Panc1 (cell line): ENCODE measurements at regions not wholly inside any gene's neighbourhood (a gene's known extent, or its start where the extent isn't known, plus 50 kb on each side); places are given as distances from the start of the nearest gene placed in this dataset.

Experiments used
- ATAC-seq: fragments of 200-7000 bp; cut with Tn5 transposase; 2 replicates; pipeline ENCODE4 v1.9.1; 2020; ENCODE audit warnings: mild to moderate bottlenecking, moderate library complexity
- BruUV-seq: library from RNA; stranded (reverse); fragments of 400-500 nt; replicated peaks from 2 replicates; lab custom pipeline; 2021; lab: Mats Ljungman, UMichigan
- CTCF ChIA-PET: fragments of 300-600 bp; sonication (Branson Sonifier 250); formaldehyde crosslinking; loops from one replicate; lab custom pipeline; 2022; ENCODE audit warnings: antibody characterized with exemption; lab: Charles Lee
- POLR2A ChIA-PET: fragments of 300-600 bp; sonication (Branson Sonifier 250); formaldehyde crosslinking; loops from one replicate; lab custom pipeline; 2022; ENCODE audit warnings: antibody characterized with exemption; lab: Charles Lee
- DNase-seq: peaks from one replicate; pipeline ENCODE4 v3.0.0-alpha.2; 2010; ENCODE audit warnings: low read depth, low spot score
- H3K27ac ChIP-seq: 2 replicates; pipeline ENCODE4 v1.5.1; 2011; ENCODE audit warnings: mild to moderate bottlenecking, low read length, inconsistent platforms
- H3K27me3 ChIP-seq: fragments of 200-500 bp; sonication (Bioruptor generic); 2 replicates; pipeline ENCODE4 v1.6.0; 2014; ENCODE audit warnings: low read length, inconsistent platforms; ENCODE audit not compliant: control insufficient read depth, insufficient read depth
- H3K36me3 ChIP-seq: fragments of 200-500 bp; sonication (Bioruptor generic); 2 replicates; pipeline ENCODE4 v1.5.1; 2014; ENCODE audit warnings: inconsistent platforms, mild to moderate bottlenecking, low read length, moderate library complexity; ENCODE audit not compliant: control insufficient read depth, insufficient read depth
- H3K4me1 ChIP-seq: 2 replicates; pipeline ENCODE4 v1.5.1; 2011; ENCODE audit warnings: inconsistent platforms, mild to moderate bottlenecking, low read length, moderate library complexity; ENCODE audit not compliant: control insufficient read depth, insufficient read depth
- H3K4me3 ChIP-seq, 2 experiments: 2 replicates each; pipeline ENCODE4 v1.5.1; 2011 to 2012; ENCODE audit warnings: low read depth in 2 of 2, low read length in 2 of 2, mild to moderate bottlenecking in 2 of 2, inconsistent platforms in 1 of 2, moderate library complexity in 1 of 2
- H3K9me3 ChIP-seq: fragments of 200-500 bp; sonication (Bioruptor generic); 2 replicates; pipeline ENCODE4 v1.5.1; 2014; ENCODE audit warnings: low read depth, mild to moderate bottlenecking, inconsistent platforms, low read length, moderate library complexity; ENCODE audit not compliant: control insufficient read depth, insufficient read depth
- POLR2AphosphoS5 ChIP-seq: IDR thresholded peaks from 2 replicates; pipeline ENCODE4 v1.6.1; 2012; ENCODE audit warnings: mild to moderate bottlenecking, low read depth, low read length, moderate library complexity
- SIN3A ChIP-seq: IDR thresholded peaks from 2 replicates; pipeline ENCODE4 v1.6.1; 2012; ENCODE audit warnings: low read depth, mild to moderate bottlenecking, low read length, moderate library complexity, borderline replicate concordance; ENCODE audit not compliant: insufficient read depth
- TCF7L2 ChIP-seq: IDR thresholded peaks from 2 replicates; pipeline ENCODE4 v1.6.1; 2011; ENCODE audit warnings: mild to moderate bottlenecking, low read depth, low read length, inconsistent platforms
- in situ Hi-C: cut with HindIII; loops from 2 replicates; pipeline ENCODE4 v1.10.0; 2016; ENCODE audit warnings: low sequenced_read_pairs, low pct_unique_long_range_greater_than_20kb
- intact Hi-C: fragments of 100-400 bp; cut with micrococcal nuclease; formaldehyde crosslinking; loops from one replicate; pipeline ENCODE4 v1.10.0; 2022; ENCODE audit not compliant: unreplicated experiment
- TF ChIP-seq, protein P1 (sequence below): fragments of 450-650 bp; IDR thresholded peaks from 2 replicates; pipeline ENCODE4 v1.5.1; 2017; ENCODE audit warnings: mild to moderate bottlenecking
- TF ChIP-seq, protein P2 (sequence below), 2 experiments: IDR thresholded peaks; 2 replicates each; pipeline ENCODE4 v1.6.1; 2011 to 2012; ENCODE audit warnings: low read depth in 2 of 2, control low read depth in 1 of 2, low read length in 1 of 2, mild to moderate bottlenecking in 1 of 2, moderate library complexity in 1 of 2; ENCODE audit not compliant: insufficient read depth in 1 of 2

DNA sequence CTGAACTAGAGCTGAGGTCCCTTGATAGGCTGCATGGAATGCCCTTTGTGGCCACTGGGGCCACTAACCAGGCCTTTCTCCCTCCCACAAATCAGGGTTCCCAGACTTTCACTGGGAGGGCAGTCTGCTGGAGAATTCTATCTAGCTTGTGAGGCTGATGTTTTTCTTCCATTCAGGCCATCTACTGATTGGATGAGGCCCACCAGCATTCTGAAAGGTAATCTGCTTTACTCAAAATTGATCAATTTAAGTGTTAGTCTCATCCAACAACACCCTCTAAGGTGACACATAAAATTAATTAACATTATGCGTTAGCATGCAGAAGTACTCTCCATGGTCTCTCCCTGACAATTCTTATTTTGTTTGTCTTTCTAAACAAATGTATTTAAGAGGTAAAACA is 80.5 kb downstream of the RTP4 start:
- no TSS peak for BruUV-seq
- in situ Hi-C loops: no loop called here
- POLR2A ChIA-PET: no interaction called here
- H3K36me3 ChIP-seq: no peaks in the 10 kb centered on the region
- TF ChIP-seq POLR2AphosphoS5 (no peak), SIN3A (no peak)
- DNase-seq (no peak), ATAC-seq (no peak)
- intact Hi-C loops: no loop called here
- no peaks in the 10 kb centered on the region; the same call in 1 of the 2 replicates for H3K9me3 ChIP-seq
- no peaks in the 10 kb centered on the region for H3K4me1 ChIP-seq
- CTCF ChIA-PET: interaction anchor here (0.6 kb wide), 1 partner anchor 1426 kb away, joined by 3 read pairs; no protein-coding TSS in a partner anchor
- H3K27me3 ChIP-seq: no peaks in the 10 kb centered on the region
- H3K4me3 ChIP-seq: no peak overlapping the region
- H3K27ac ChIP-seq: no peak overlapping the region

DNA sequence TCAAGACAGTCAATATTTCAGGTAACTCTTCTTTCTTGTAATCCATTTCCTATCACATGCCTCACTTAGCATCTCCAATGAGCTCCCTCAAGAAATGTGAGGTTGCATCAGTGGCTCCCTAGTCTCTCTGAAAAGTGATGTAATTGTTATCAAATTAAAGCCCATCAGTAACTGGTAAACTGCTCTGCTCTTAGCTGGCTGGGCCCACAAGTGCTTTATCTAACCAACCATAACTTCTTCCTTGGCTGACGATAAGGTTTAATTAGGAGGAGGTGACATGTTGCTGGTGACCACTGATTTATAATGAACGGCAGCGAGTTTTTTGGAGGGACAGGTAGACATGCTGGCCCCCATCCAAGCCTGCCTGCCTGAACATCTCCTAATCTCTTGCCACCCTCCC is 79.6 kb downstream of the RTP4 start:
- DNase-seq: no peak
- in situ Hi-C loops: no loop called here

More for the DNA sequence above, 79.6 kb downstream of the RTP4 start:
- no peak overlapping the region for H3K4me3 ChIP-seq
- BruUV-seq: no TSS peak
- H3K9me3 ChIP-seq: no peaks in the 10 kb centered on the region; the same call in 1 of the 2 replicates
- ATAC-seq: no peak
- ChIA-PET POLR2A (no interaction called here), CTCF (no interaction called here)
- no peak overlapping the region for H3K27ac ChIP-seq
- H3K27me3 ChIP-seq: no peaks in the 10 kb centered on the region
- intact Hi-C loops: no loop called here
- H3K4me1 ChIP-seq: no peaks in the 10 kb centered on the region
- no peaks in the 10 kb centered on the region for H3K36me3 ChIP-seq
- TF ChIP-seq POLR2AphosphoS5 (no peak), SIN3A (no peak), TCF7L2 (no peak)
- TF ChIP-seq, protein P1, sequence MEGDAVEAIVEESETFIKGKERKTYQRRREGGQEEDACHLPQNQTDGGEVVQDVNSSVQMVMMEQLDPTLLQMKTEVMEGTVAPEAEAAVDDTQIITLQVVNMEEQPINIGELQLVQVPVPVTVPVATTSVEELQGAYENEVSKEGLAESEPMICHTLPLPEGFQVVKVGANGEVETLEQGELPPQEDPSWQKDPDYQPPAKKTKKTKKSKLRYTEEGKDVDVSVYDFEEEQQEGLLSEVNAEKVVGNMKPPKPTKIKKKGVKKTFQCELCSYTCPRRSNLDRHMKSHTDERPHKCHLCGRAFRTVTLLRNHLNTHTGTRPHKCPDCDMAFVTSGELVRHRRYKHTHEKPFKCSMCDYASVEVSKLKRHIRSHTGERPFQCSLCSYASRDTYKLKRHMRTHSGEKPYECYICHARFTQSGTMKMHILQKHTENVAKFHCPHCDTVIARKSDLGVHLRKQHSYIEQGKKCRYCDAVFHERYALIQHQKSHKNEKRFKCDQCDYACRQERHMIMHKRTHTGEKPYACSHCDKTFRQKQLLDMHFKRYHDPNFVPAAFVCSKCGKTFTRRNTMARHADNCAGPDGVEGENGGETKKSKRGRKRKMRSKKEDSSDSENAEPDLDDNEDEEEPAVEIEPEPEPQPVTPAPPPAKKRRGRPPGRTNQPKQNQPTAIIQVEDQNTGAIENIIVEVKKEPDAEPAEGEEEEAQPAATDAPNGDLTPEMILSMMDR: no peak
- TF ChIP-seq, protein P2, sequence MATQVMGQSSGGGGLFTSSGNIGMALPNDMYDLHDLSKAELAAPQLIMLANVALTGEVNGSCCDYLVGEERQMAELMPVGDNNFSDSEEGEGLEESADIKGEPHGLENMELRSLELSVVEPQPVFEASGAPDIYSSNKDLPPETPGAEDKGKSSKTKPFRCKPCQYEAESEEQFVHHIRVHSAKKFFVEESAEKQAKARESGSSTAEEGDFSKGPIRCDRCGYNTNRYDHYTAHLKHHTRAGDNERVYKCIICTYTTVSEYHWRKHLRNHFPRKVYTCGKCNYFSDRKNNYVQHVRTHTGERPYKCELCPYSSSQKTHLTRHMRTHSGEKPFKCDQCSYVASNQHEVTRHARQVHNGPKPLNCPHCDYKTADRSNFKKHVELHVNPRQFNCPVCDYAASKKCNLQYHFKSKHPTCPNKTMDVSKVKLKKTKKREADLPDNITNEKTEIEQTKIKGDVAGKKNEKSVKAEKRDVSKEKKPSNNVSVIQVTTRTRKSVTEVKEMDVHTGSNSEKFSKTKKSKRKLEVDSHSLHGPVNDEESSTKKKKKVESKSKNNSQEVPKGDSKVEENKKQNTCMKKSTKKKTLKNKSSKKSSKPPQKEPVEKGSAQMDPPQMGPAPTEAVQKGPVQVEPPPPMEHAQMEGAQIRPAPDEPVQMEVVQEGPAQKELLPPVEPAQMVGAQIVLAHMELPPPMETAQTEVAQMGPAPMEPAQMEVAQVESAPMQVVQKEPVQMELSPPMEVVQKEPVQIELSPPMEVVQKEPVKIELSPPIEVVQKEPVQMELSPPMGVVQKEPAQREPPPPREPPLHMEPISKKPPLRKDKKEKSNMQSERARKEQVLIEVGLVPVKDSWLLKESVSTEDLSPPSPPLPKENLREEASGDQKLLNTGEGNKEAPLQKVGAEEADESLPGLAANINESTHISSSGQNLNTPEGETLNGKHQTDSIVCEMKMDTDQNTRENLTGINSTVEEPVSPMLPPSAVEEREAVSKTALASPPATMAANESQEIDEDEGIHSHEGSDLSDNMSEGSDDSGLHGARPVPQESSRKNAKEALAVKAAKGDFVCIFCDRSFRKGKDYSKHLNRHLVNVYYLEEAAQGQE (IDR thresholded peaks at IDR 0.05; ENCODE audit: insufficient read depth in 1 of 2, low read depth in 2 of 2, low read length in 1 of 2): no peak
